ENCODE measurements at regions not wholly inside any gene's neighbourhood (a gene's known extent, or its start where the extent isn't known, plus 50 kb on each side); places are given as distances from the start of the nearest gene placed in this dataset.
A peak's percentile ranks its signal among the peaks of the same experiment; 100 is the strongest.

- no peak for DNase-seq (ENCODE audit: extremely low spot score, insufficient read length, low read depth)
- FAIRE-seq, result no peak
Measured at GRCh38 chr5:74430631-74431289, 209.8 kb downstream of the ENC1 start.

DNA sequence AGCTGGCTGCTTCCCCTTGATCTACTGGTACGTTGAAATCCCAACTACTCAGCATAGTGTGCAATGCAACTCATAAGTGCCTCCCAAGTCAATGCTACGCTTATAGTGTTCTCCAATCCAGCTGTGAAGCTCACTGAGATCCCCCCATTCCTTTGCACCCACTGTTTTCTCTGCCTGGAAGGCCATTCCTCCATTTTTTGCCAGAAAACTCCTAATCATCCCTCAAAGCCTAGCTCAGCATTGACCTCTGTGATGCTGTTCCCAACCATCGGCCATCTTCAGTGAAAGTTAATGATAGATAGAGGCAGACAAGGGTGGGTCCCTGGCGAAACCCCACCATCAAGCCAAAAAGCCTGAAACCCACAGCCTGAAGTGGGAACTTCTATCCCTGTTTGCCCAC, 211.0 kb downstream of the ENC1 start:
- DNase-seq (ENCODE audit: extremely low spot score, insufficient read length, low read depth) (no peak), FAIRE-seq (no peak)

GRCh38 chr5:74428876-74429275, 211.7 kb downstream of the ENC1 start:
- DNase-seq (ENCODE audit: extremely low spot score, insufficient read length, low read depth) (no peak), FAIRE-seq (peak; percentile 48)

GRCh38 chr5:74428275-74428674, 212.3 kb downstream of the ENC1 start:
- DNase-seq (ENCODE audit: extremely low spot score, insufficient read length, low read depth), result no peak
- no peak for FAIRE-seq

DNA sequence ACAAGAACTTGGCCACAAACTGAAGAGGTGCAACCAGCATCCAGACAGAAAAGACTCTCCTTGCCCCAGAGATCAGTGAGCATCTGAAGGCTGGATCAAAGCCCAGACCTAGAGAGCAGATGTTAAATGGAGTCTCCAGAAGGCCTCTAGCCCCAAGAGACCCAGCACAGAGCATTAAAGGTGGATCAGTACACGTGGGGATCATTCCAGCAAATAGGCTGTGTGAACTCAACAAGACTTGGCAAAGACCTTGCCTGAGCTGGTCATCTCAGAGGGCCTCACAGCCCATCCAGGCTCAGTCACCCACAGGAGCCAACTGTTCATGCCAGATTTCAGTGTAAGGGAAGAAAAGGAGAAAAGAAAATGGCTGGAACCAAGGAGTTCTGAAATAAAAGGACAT, 214.0 kb downstream of the ENC1 start:
- DNase-seq (ENCODE audit: extremely low spot score, insufficient read length, low read depth), result no peak

GRCh38 chr5:74424162-74424868, 216.2 kb downstream of the ENC1 start:
- FAIRE-seq (no peak), DNase-seq (ENCODE audit: extremely low spot score, insufficient read length, low read depth) (no peak)

More for the DNA sequence above, 214.0 kb downstream of the ENC1 start:
- no peak for FAIRE-seq

DNA sequence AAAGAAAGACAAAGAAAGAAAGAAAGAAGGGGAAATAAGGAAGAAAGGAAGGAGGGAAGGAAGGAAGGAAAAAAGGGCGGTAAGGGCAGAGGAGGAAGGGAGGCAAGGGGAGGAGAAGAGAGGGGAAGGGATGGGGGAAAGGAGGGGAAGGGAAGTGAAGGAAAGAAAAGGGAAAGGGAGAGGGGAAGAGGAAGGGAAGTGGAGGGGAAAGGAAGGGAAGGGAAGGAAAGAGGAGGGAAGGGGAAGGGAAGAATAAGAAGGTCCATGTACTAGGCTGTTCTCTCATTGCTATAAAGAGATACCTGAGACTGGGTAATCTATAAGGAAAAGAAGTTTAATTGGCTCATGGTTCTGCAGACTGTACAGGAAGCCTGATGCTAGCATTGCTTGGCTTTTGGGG, 217.1 kb downstream of the ENC1 start:
- DNase-seq (ENCODE audit: extremely low spot score, insufficient read length, low read depth) (no peak), FAIRE-seq (no peak)

DNA sequence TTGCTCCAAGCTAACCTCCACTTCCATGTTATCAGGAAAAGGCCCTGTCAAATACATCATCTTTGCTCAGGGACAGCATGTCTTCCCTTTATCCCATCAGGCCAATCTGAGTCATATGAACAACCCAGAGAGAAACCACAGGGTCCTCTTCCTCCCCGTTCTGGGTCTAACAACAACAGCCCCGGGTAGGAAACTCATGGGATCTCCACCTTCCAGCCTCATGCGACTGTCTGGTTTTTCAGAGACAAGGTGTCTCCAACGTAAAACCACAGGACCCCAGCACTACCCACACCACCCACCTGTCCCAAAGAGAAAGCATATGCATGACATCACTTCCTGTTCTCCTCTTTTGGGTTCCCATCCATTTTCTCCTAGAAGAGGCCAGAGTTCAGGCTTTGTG, 217.9 kb downstream of the ENC1 start:
- no peak for DNase-seq (ENCODE audit: extremely low spot score, insufficient read length, low read depth)
- no peak for FAIRE-seq

DNA sequence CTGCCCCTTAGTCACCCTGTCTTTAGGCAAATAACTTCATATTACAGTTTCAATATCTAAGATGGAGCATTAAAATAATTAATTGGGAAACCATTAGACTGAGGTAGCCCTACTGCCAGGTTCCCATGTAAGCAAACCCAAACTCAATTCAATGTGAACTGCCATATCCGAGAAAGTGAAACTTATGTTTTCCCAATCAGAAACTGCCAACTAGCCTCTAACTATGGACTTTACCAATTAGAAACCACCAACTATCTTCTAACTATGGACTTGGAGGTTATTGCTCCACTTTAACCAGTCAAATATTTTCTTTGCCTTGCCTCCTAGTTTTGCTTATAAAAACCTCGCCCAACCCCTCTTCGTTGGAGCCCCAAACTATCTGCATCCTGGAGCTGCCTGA, 218.5 kb downstream of the ENC1 start:
- no peak for FAIRE-seq
- DNase-seq (ENCODE audit: extremely low spot score, insufficient read length, low read depth), result no peak

DNA sequence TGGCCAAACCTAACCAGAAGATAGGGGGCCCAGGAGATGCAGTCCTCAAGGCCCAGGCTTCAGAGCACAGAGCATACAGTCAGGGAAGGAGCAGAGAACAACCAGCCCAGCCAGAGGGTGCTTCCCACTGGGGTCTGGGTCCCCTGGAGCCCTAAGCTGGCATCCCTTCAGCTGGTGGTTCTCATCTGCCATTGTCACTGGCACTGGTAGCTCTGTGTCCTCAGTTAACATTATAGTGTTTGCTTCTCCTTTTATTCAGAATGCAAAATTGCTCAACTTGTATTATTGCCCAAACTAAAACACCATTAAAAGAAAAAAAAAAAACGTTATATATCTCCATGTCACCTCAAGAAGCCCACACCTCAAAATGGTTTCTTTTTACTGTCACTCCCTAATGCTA, 219.2 kb downstream of the ENC1 start:
- DNase-seq (ENCODE audit: extremely low spot score, insufficient read length, low read depth) (no peak), FAIRE-seq (no peak)

DNA sequence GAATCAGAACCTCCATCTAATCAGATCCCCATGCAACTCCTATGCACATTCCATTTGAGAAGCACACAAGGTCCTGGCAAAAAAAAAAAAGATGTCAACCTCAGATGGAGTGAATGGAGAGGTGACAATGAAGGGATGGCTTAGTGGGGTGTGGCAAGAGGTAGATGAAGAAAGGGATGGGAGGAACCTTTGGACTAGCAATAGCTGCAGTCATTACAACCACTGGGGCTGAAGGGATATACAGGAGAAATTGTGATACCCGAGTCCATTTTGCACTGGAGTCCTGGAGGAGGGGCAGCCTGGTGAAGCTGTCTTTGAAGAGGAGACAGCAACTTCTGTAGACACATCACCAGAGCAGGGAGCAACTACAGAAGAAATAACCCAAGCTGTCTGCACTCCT, 219.6 kb downstream of the ENC1 start:
- no peak for FAIRE-seq
- no peak for DNase-seq (ENCODE audit: extremely low spot score, insufficient read length, low read depth)

DNA sequence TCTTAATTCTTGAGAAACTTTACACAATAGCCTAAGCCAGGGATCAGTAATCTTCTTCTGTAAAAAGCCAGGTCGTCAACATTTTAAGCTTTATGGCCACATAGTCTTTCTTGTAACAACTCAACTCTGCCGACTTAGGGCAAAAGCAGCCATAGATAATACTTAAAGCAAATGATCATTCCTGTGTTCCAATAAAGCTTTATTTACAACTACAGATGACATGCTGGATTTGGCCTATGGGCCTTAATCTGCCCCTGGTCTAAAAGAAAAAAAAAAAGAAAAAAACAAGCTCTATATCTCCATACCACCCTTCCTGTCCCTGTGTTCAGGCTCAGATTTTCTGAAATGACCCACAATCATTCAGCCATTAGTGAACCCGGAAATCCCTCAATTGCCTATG, 220.3 kb downstream of the ENC1 start:
- no peak for DNase-seq (ENCODE audit: extremely low spot score, insufficient read length, low read depth)
- FAIRE-seq, result no peak

GRCh38 chr5:74419468-74419867, 221.1 kb downstream of the ENC1 start:
- FAIRE-seq (no peak), DNase-seq (ENCODE audit: extremely low spot score, insufficient read length, low read depth) (no peak)

DNA sequence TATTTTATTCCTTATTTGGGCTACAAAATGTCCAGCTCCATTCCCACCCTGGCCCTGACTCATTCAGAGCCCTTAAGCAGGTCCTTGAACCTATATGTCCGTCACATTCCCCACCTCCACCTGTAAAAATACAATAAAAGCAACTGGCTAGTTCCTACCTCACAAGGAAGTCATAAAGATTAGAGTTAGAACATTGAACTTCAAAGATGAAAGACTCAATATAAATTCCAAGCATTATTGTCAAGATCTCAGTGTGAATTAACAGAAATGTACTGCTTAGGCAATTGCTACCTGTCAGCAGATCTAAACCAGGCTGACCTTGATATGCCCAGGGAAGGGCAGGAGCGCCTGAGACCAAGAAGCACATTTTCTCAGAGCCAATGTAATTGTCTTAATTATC, 221.8 kb downstream of the ENC1 start:
- FAIRE-seq (no peak), DNase-seq (ENCODE audit: extremely low spot score, insufficient read length, low read depth) (no peak)

- FAIRE-seq, result no peak
Measured at GRCh38 chr5:74418261-74418660, 222.3 kb downstream of the ENC1 start.

DNA sequence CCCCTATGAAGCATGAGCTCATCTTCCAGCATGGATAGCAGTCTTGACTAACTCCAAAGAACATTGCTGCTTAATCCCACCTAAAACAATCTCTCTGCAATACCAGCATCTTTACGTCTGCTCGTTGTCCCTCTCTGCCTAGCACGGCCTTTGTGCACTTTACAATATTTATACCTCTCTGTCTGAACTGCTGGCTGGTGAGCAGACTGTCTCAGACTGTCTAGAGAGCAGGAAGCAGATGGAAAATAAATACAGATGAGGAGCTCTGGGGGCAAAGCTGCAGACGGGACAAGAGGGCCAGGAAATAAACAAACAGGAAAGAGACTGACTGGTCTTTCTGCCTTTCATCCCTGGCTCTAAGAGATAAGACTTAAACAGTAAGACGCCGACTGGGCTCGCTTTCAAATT, 224.8 kb downstream of the ENC1 start:
- no peak for FAIRE-seq
- DNase-seq (ENCODE audit: extremely low spot score, insufficient read length, low read depth), result no peak

More at GRCh38 chr5:74418261-74418660, 222.3 kb downstream of the ENC1 start:
- DNase-seq (ENCODE audit: extremely low spot score, insufficient read length, low read depth), result no peak

DNA sequence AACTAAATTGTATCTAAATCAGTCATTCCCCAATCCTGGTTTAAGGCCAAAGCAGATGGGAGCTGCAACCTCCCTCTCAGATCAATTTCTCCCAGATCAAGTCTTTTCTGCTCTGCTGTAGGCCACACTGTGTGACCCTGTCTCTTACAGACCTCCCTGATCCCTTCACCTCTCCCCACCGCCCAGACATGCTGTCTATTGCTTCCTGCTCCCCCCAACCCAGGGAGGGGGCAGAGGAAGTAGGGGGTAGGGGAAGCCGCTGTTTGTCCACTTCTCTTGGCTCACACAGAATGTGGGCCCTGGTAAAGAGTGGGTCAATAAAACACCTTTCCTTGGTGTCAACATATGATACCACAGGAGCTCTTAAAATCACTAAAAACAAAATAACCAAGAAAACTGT, 226.3 kb downstream of the ENC1 start:
- DNase-seq (ENCODE audit: extremely low spot score, insufficient read length, low read depth), result no peak
- FAIRE-seq, result no peak

GRCh38 chr5:74413403-74414048, 227.0 kb downstream of the ENC1 start:
- DNase-seq (ENCODE audit: extremely low spot score, insufficient read length, low read depth) (no peak), FAIRE-seq (no peak)

DNA sequence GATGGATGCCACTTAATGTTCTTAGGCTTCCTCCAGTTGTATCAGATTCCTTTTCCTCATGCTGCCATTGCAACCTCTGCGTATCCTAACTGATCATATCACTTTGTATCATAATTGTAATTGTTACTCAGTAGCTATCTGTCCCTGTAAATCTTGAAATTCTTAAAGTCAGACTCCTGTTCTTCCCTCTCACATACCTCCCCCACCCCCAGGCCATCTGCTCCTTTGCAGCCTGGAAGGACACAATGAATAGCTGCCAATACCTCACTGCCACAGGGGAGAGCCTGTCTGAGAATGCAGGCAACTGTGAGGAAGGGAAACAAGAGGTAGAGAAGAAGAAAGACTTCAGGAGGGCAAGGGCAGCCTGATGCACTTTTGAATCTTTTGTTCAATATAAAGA, 228.5 kb downstream of the ENC1 start:
- DNase-seq (ENCODE audit: extremely low spot score, insufficient read length, low read depth) (no peak), FAIRE-seq (no peak)

DNA sequence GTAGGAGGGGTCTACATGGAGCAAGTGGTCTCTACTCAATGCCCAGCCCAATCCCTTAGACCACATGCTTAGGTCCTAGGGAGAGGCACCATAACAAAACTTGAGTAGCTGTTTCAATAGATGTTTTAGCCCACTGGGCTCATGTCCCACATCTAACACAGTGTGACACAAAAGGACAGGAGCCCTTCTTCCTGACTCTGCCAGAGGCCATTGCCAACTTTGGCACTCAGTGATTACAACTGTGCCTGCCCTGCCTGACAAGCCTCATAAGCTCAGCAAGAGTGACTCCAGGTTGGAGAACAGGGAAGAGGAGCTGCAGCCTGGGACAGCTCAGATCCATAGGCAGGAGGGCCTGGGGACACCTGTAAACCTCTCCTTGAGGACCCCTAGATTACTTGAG, 230.8 kb downstream of the ENC1 start:
- FAIRE-seq (no peak), DNase-seq (ENCODE audit: extremely low spot score, insufficient read length, low read depth) (no peak)

- DNase-seq (ENCODE audit: extremely low spot score, insufficient read length, low read depth), result no peak
Measured at GRCh38 chr5:74409166-74409706, 231.3 kb downstream of the ENC1 start.

More at GRCh38 chr5:74409166-74409706, 231.3 kb downstream of the ENC1 start:
- no peak for FAIRE-seq
